CD14-positive monocyte (primary cell): ENCODE measurements at regions not wholly inside any gene's neighbourhood (a gene's known extent, or its start where the extent isn't known, plus 50 kb on each side); places are given as distances from the start of the nearest gene placed in this dataset.

Experiments used
- DNase-seq, 3 donors: peaks; one replicate each; pipeline ENCODE4 v3.0.0-alpha.2; 2011 to 2022
- H2AFZ ChIP-seq: 2 replicates; pipeline ENCODE4 v1.6.0; 2012; ENCODE audit warnings: mild to moderate bottlenecking, low read depth, low read length, inconsistent platforms; ENCODE audit not compliant: insufficient read depth, poor library complexity, severe bottlenecking
- H3K27ac ChIP-seq, 2 donors: 1 replicate in 1 of 2; 2 replicates in 1 of 2; pipeline ENCODE4 v1.5.1; 2012 to 2013; ENCODE audit warnings: low read length in 2 of 2, control low read depth in 1 of 2, inconsistent platforms in 1 of 2, low read depth in 1 of 2, mild to moderate bottlenecking in 1 of 2
- H3K27me3 ChIP-seq, 2 donors: one replicate each; pipeline versions ENCODE4 v1.6.0 to v1.6.1; 2011 to 2013; ENCODE audit warnings: low read length in 2 of 2; ENCODE audit not compliant: control insufficient read depth in 2 of 2, insufficient read depth in 2 of 2
- H3K36me3 ChIP-seq, 2 donors: replicated peaks in 1 of 2; 1 replicate in 1 of 2; 2 replicates in 1 of 2; pipeline versions ENCODE4 v1.5.1 to v1.6.1; 2012 to 2013; ENCODE audit warnings: low read length in 2 of 2, control low read depth in 1 of 2, inconsistent platforms in 1 of 2, mild to moderate bottlenecking in 1 of 2; ENCODE audit not compliant: insufficient read depth in 2 of 2, control insufficient read depth in 1 of 2
- H3K4me1 ChIP-seq, 2 donors: 1 replicate in 1 of 2; 2 replicates in 1 of 2; pipeline versions ENCODE4 v1.5.1 to v1.6.1; 2012 to 2013; ENCODE audit warnings: low read length in 2 of 2, control low read depth in 1 of 2, inconsistent platforms in 1 of 2, mild to moderate bottlenecking in 1 of 2, moderate library complexity in 1 of 2; ENCODE audit not compliant: insufficient read depth in 2 of 2, control insufficient read depth in 1 of 2
- H3K4me2 ChIP-seq: replicated peaks from 2 replicates; pipeline ENCODE3; 2012; ENCODE audit warnings: low read length, moderate library complexity, mild to moderate bottlenecking; ENCODE audit not compliant: poor library complexity, severe bottlenecking; ENCODE audit errors: extremely low read depth
- H3K4me3 ChIP-seq, 3 experiments: fragments of 200-600 bp in 1 of 3; sonication (generic) in 1 of 3; replicated peaks in 1 of 3; 1 replicate in 2 of 3; 2 replicates in 1 of 3; pipeline ENCODE4 v1.5.1; 2011 to 2013; ENCODE audit warnings: low read length in 3 of 3, mild to moderate bottlenecking in 3 of 3, control low read depth in 2 of 3, low read depth in 2 of 3, inconsistent platforms in 1 of 3, moderate library complexity in 1 of 3
- H3K79me2 ChIP-seq: 2 replicates; pipeline ENCODE4 v1.6.0; 2012; ENCODE audit warnings: mild to moderate bottlenecking, control low read depth, inconsistent platforms, low read length, moderate library complexity; ENCODE audit not compliant: insufficient read depth
- H3K9ac ChIP-seq: 2 replicates; pipeline ENCODE4 v1.6.0; 2017; ENCODE audit warnings: low read length, mild to moderate bottlenecking; ENCODE audit not compliant: insufficient read depth, poor library complexity, severe bottlenecking
- H3K9me3 ChIP-seq, 2 donors: replicated peaks in 1 of 2; 1 replicate in 1 of 2; 2 replicates in 1 of 2; pipeline versions ENCODE4 v1.5.1 to v1.6.1; 2012 to 2013; ENCODE audit warnings: low read length in 2 of 2, control low read depth in 1 of 2; ENCODE audit not compliant: control insufficient read depth in 1 of 2, insufficient read depth in 1 of 2
- H4K20me1 ChIP-seq: 2 replicates; pipeline ENCODE4 v1.6.0; 2012; ENCODE audit warnings: mild to moderate bottlenecking, low read length, control low read depth, moderate library complexity; ENCODE audit not compliant: insufficient read depth
- H3K27ac Mint-ChIP-seq, 7 donors: one replicate each; pipeline ENCODE4 v1.8.0; 2020; ENCODE audit warnings: mild to moderate bottlenecking in 7 of 7, mixed read lengths in 7 of 7, moderate library complexity in 6 of 7, inconsistent platforms in 2 of 7
- H3K27me3 Mint-ChIP-seq, 3 donors: one replicate each; pipeline ENCODE4 v1.8.0; 2021 to 2022; ENCODE audit warnings: low read depth in 3 of 3, mild to moderate bottlenecking in 3 of 3, mixed read lengths in 3 of 3, moderate library complexity in 3 of 3, inconsistent platforms in 1 of 3
- H3K36me3 Mint-ChIP-seq, 2 donors: one replicate each; pipeline ENCODE4 v1.8.0; 2020; ENCODE audit warnings: mixed read lengths in 2 of 2, inconsistent platforms in 1 of 2, mild to moderate bottlenecking in 1 of 2
- H3K4me1 Mint-ChIP-seq: one replicate; pipeline ENCODE4 v1.8.0; 2020; ENCODE audit warnings: mild to moderate bottlenecking, mixed read lengths
- H3K4me3 Mint-ChIP-seq, 2 donors: one replicate each; pipeline ENCODE4 v1.8.0; 2020; ENCODE audit warnings: mild to moderate bottlenecking in 2 of 2, mixed read lengths in 2 of 2, moderate library complexity in 1 of 2
- H3K9me3 Mint-ChIP-seq, 7 donors: one replicate each; pipeline ENCODE4 v1.8.0; 2020 to 2022; ENCODE audit warnings: mixed read lengths in 7 of 7, mild to moderate bottlenecking in 6 of 7, moderate library complexity in 6 of 7, inconsistent platforms in 2 of 7
- CTCF ChIP-seq: fragments of 200-600 bp; IDR thresholded peaks from one replicate; pipeline ENCODE4 v1.8.0; 2022; ENCODE audit warnings: antibody characterized with exemption, mild to moderate bottlenecking
- WGBS: methylation state at CpG from one replicate; pipeline ENCODE4 v1.1.5; 2013; ENCODE audit warnings: missing lambda C conversion rate; ENCODE audit not compliant: insufficient coverage; 5-methylcytosine and 5-hydroxymethylcytosine counted together
- intact Hi-C, 2 donors: fragments of 100-400 bp; cut with micrococcal nuclease; formaldehyde crosslinking; loops; one replicate each; pipeline versions ENCODE4 v1.15.0 to v1.15.1; 2023

GRCh38 chr10:57186201-57186600, 825.1 kb upstream of the ZWINT start:
- H3K4me2 ChIP-seq: no peak overlapping the region
- H3K4me3 ChIP-seq: no peak overlapping the region
- H3K9me3 ChIP-seq: no peaks in the 10 kb centered on the region
- no peak for DNase-seq
- H3K79me2 ChIP-seq: no peaks in the 10 kb centered on the region
- intact Hi-C loops: no loop called here
- H4K20me1 ChIP-seq: no peaks in the 10 kb centered on the region
- no peak overlapping the region for H3K9ac ChIP-seq
- Mint-ChIP-seq H3K27ac (no peak overlapping the region), H3K4me1 (no peaks in the 10 kb centered on the region), H3K36me3 (no peaks in the 10 kb centered on the region), H3K9me3 (no peaks in the 10 kb centered on the region), H3K27me3 (no peaks in the 10 kb centered on the region), H3K4me3 (no peak overlapping the region)
- no peaks in the 10 kb centered on the region for H3K4me1 ChIP-seq
- no peak overlapping the region for H3K27ac ChIP-seq
- WGBS: no CpG with 5 or more reads among the region's 1 CpG
- no peaks in the 10 kb centered on the region for H3K36me3 ChIP-seq
- no peak for TF ChIP-seq CTCF
- H3K27me3 ChIP-seq: no peaks in the 10 kb centered on the region
- no peak overlapping the region for H2AFZ ChIP-seq

- no peaks in the 10 kb centered on the region for H4K20me1 ChIP-seq
- no peak overlapping the region for H3K27ac ChIP-seq
- no peak for DNase-seq
- Mint-ChIP-seq H3K9me3 (peaks cover under 1 to 21% (median 7%) of the 10 kb centered on the region in 7 donors), H3K4me1 (no peaks in the 10 kb centered on the region), H3K27ac (no peak overlapping the region), H3K36me3 (no peaks in the 10 kb centered on the region), H3K27me3 (no peaks in the 10 kb centered on the region), H3K4me3 (no peak overlapping the region)
- no peaks in the 10 kb centered on the region for H3K36me3 ChIP-seq
- no peak overlapping the region for H3K9ac ChIP-seq
- no peak overlapping the region for H2AFZ ChIP-seq
- intact Hi-C loops: no loop called here
- TF ChIP-seq CTCF: no peak
- no peaks in the 10 kb centered on the region for H3K4me1 ChIP-seq
- H3K4me2 ChIP-seq: no peak overlapping the region
- no peaks in the 10 kb centered on the region for H3K27me3 ChIP-seq
- WGBS: no CpG with 5 or more reads among the region's 1 CpG
- peaks cover 8 to 10% of the 10 kb centered on the region in 2 donors for H3K9me3 ChIP-seq
- no peak overlapping the region for H3K4me3 ChIP-seq
- no peaks in the 10 kb centered on the region for H3K79me2 ChIP-seq
Measured at GRCh38 chr10:57169597-57169996, 808.5 kb upstream of the ZWINT start.
